ENCODE measurements at regions not wholly inside any gene's neighbourhood (a gene's known extent, or its start where the extent isn't known, plus 50 kb on each side); places are given as distances from the start of the nearest gene placed in this dataset.

- TF ChIP-seq PATZ1 (CRISPR knock-in tag; IDR thresholded peaks at IDR 0.05; ENCODE audit: borderline replicate concordance) (no peak), CREB5 (CRISPR knock-in tag; IDR thresholded peaks at IDR 0.05; ENCODE audit: low read depth) (no peak), GLIS3 (CRISPR knock-in tag; IDR thresholded peaks at IDR 0.05) (no peak), ZNF8 (CRISPR knock-in tag; IDR thresholded peaks at IDR 0.05) (no peak), TSHZ2 (CRISPR knock-in tag; IDR thresholded peaks at IDR 0.05) (no peak), ZFP30 (CRISPR knock-in tag; IDR thresholded peaks at IDR 0.05) (no peak), ARNTL (CRISPR knock-in tag; IDR thresholded peaks at IDR 0.05; ENCODE audit: borderline replicate concordance, low read depth) (no peak), PPARA (CRISPR knock-in tag; IDR thresholded peaks at IDR 0.05; ENCODE audit: borderline replicate concordance) (no peak), CSDC2 (CRISPR knock-in tag; IDR thresholded peaks at IDR 0.05) (no peak), ZFP3 (CRISPR knock-in tag; IDR thresholded peaks at IDR 0.05) (no peak), OSR1 (CRISPR knock-in tag; IDR thresholded peaks at IDR 0.05) (no peak), TOX (CRISPR knock-in tag; IDR thresholded peaks at IDR 0.05; ENCODE audit: borderline replicate concordance) (no peak)
Observed at GRCh38 chr1:222045236-222045635, 303.3 kb upstream of the DUSP10 start.

Measured in SK-N-SH treated with all-trans-retinoic acid at 6 μM for 48 hours (cell line).